ENCODE measurements at regions not wholly inside any gene's neighbourhood (a gene's known extent, or its start where the extent isn't known, plus 50 kb on each side); places are given as distances from the start of the nearest gene placed in this dataset. TPM values are rescaled to one million over a fixed set of nuclear protein-coding genes. Genes with fewer than 3 reads are reported as not detected.

Small RNAs in the stretch of these regions (small RNA-seq; reads per million reads assigned to genes)
- gene AL080274.1 (not detected), gene RN7SKP111 (not detected)

All from hematopoietic multipotent progenitor cell (in vitro differentiated cells).